ENCODE measurements at regions not wholly inside any gene's neighbourhood (a gene's known extent, or its start where the extent isn't known, plus 50 kb on each side); places are given as distances from the start of the nearest gene placed in this dataset.
A peak's percentile ranks its signal among the peaks of the same experiment; 100 is the strongest.

DNA sequence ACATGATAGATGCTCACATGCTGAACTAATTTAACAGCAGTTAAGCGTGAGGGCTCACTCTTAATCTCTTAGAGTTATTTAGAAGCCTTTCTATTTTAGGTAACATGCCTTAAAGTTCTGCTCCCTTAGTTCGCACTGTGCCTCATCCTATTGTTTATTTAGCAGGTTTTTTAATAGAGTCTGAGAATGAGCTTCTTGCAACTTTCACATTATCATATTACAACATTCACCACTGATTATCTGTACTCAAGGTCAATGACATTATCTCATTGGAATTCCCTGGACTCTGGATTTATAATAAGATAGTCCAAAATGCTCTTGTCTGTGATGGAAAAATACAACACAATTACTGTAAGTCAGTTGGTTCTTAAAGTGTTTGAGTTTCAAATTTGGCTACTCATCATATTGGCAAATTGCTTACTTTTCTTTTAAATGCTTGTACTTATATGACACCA is 183.6 kb upstream of the SLC38A2 start:
- POLR2A ChIA-PET = no interaction called here
- peaks cover 5 to 54% of the 10 kb centered on the region in 2 experiments for H3K4me1 ChIP-seq (ENCODE audit: control insufficient read depth in 1 of 2, insufficient read depth in 2 of 2, low read depth in 1 of 2, low read length in 1 of 2)
- no peaks in the 10 kb centered on the region for H3K9me2 ChIP-seq
- CTCF ChIA-PET = interaction anchor here (1.2 kb wide), 1 partner anchor 82 kb away, joined by 3 read pairs; no protein-coding TSS in a partner anchor
- no peaks in the 10 kb centered on the region for H3K36me3 ChIP-seq (replicated peaks in 1 of 2; ENCODE audit: control insufficient read depth in 1 of 2, insufficient read depth in 2 of 2, low read length in 1 of 2)
- H3K9ac ChIP-seq = peak overlapping the region; percentile 84
- WGBS (ENCODE audit: low lambda C conversion rate) = 3% methylated on average over 2 of the region's 2 CpGs
- no peaks in the 10 kb centered on the region for H4K20me1 ChIP-seq (ENCODE audit: insufficient read depth)
- DNase-seq = no peak
- no peak overlapping the region for H2AFZ ChIP-seq (ENCODE audit: low read depth)
- peaks cover 47% of the 10 kb centered on the region for H3F3A ChIP-seq (replicated peaks; ENCODE audit: insufficient read depth)
- H3K4me3 ChIP-seq (ENCODE audit: low read depth in 2 of 2, low read length in 1 of 2) = peak overlapping the region in 1 of 2 experiments; percentile 42; a peak in 3 of 4 replicates
- H3K27me3 ChIP-seq (ENCODE audit: insufficient read depth) = no peaks in the 10 kb centered on the region
- peak overlapping the region; percentile 75 for H3K4me2 ChIP-seq
- H3K27ac ChIP-seq (ENCODE audit: low read depth in 2 of 2, low read length in 1 of 2) = peak overlapping the region; percentile 93 to 100; a peak in 3 of 4 replicates
- no peaks in the 10 kb centered on the region for H3K79me2 ChIP-seq (ENCODE audit: insufficient read depth)
- no peaks in the 10 kb centered on the region for H3K9me3 ChIP-seq
- TF ChIP-seq SMC3 (IDR thresholded peaks at IDR 0.05; ENCODE audit: low read depth, low read length) = no peak
- TF ChIP-seq, protein P1, sequence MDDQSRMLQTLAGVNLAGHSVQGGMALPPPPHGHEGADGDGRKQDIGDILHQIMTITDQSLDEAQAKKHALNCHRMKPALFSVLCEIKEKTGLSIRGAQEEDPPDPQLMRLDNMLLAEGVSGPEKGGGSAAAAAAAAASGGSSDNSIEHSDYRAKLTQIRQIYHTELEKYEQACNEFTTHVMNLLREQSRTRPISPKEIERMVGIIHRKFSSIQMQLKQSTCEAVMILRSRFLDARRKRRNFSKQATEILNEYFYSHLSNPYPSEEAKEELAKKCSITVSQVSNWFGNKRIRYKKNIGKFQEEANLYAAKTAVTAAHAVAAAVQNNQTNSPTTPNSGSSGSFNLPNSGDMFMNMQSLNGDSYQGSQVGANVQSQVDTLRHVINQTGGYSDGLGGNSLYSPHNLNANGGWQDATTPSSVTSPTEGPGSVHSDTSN (IDR thresholded peaks at IDR 0.05) = peak; percentile 79
- TF ChIP-seq GABPA (IDR thresholded peaks at IDR 0.05; ENCODE audit: low read depth) = 0 out of 2 replicates have a peak, but pooled peaks have one; percentile 19
- TF ChIP-seq TCF12 (IDR thresholded peaks at IDR 0.05) = peak; percentile 92
- peak; percentile 94 for TF ChIP-seq TEAD4 (IDR thresholded peaks at IDR 0.05; ENCODE audit: borderline replicate concordance, insufficient read depth)
- peak; percentile 81 for TF ChIP-seq FOSL2 (IDR thresholded peaks at IDR 0.05; ENCODE audit: borderline replicate concordance, low read depth)
- no peak for TF ChIP-seq NRF1 (IDR thresholded peaks at IDR 0.05; ENCODE audit: low read depth, low read length)
- peak; percentile 90 for TF ChIP-seq JUND (IDR thresholded peaks at IDR 0.05)
- no peak for TF ChIP-seq RFX5 (IDR thresholded peaks at IDR 0.05; ENCODE audit: low read length)
- no peak for TF ChIP-seq YY1 (IDR thresholded peaks at IDR 0.05; ENCODE audit: low read depth)
- TF ChIP-seq RCOR1 (IDR thresholded peaks at IDR 0.05; ENCODE audit: low read length) = no peak
- TF ChIP-seq RAD21 (IDR thresholded peaks at IDR 0.05; ENCODE audit: low read length) = no peak
- peak; percentile 96 for TF ChIP-seq MEF2A (IDR thresholded peaks at IDR 0.05; ENCODE audit: borderline replicate concordance, low read depth)
- TF ChIP-seq USF1 (IDR thresholded peaks at IDR 0.05; ENCODE audit: borderline replicate concordance, low read depth) = no peak
- TF ChIP-seq, protein P2, sequence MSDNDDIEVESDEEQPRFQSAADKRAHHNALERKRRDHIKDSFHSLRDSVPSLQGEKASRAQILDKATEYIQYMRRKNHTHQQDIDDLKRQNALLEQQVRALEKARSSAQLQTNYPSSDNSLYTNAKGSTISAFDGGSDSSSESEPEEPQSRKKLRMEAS (IDR thresholded peaks at IDR 0.05; ENCODE audit: low read depth) = no peak
- TF ChIP-seq FOXM1 (IDR thresholded peaks at IDR 0.05; ENCODE audit: low read depth) = peak; percentile 71; the same call in 1 of the 2 replicates
- no peak for TF ChIP-seq REST (IDR thresholded peaks at IDR 0.05; ENCODE audit: low read depth, low read length)
- TF ChIP-seq MXI1 (IDR thresholded peaks at IDR 0.05; ENCODE audit: low read depth, low read length) = no peak
- no peak for TF ChIP-seq ELF1 (IDR thresholded peaks at IDR 0.05)
- TF ChIP-seq FOXJ3 (CRISPR knock-in tag; IDR thresholded peaks at IDR 0.05) = no peak
- peak in 1 of 2 experiments; percentile 96; a peak in 2 of 4 replicates for TF ChIP-seq EP300 (IDR thresholded peaks at IDR 0.05; ENCODE audit: borderline replicate concordance in 1 of 2, low read depth in 1 of 2, low read length in 1 of 2)
- no peak for TF ChIP-seq EZH2phosphoT487 (IDR thresholded peaks at IDR 0.05; ENCODE audit: borderline replicate concordance, low read depth)
- peak; percentile 90 for TF ChIP-seq RXRA (IDR thresholded peaks at IDR 0.05; ENCODE audit: borderline replicate concordance, low read depth)
- peak; percentile 78; the same call in 1 of the 2 replicates for TF ChIP-seq POLR2AphosphoS5 (IDR thresholded peaks at IDR 0.05; ENCODE audit: low read depth, low read length)
- no peak for TF ChIP-seq USF2 (IDR thresholded peaks at IDR 0.05; ENCODE audit: borderline replicate concordance, low read depth, low read length)
- no peak for TF ChIP-seq SIN3A (IDR thresholded peaks at IDR 0.05; ENCODE audit: borderline replicate concordance, low read depth, low read length)
- TF ChIP-seq IRF3 (IDR thresholded peaks at IDR 0.05; ENCODE audit: low read depth, low read length) = no peak
- TF ChIP-seq GATA2 (CRISPR knock-in tag; IDR thresholded peaks at IDR 0.05) = no peak
- peak; percentile 86 for TF ChIP-seq NFIC (IDR thresholded peaks at IDR 0.05; ENCODE audit: borderline replicate concordance)
